OCI-LY1 (cell line): ENCODE measurements at regions not wholly inside any gene's neighbourhood (a gene's known extent, or its start where the extent isn't known, plus 50 kb on each side); places are given as distances from the start of the nearest gene placed in this dataset.

ENCODE experiments used
- CTCF ChIP-seq: fragments of 200-600 bp; sonication (generic), shearing (Covaris generic); IDR thresholded peaks from 2 replicates; pipeline ENCODE4 v1.5.1; 2017; ENCODE audit warnings: mild to moderate bottlenecking, antibody characterized with exemption, low read length, moderate library complexity, mixed read lengths
- EZH2 ChIP-seq: fragments of 200-600 bp; sonication (generic), shearing (Covaris generic); IDR thresholded peaks from 2 replicates; pipeline ENCODE4 v1.8.0; 2017; ENCODE audit warnings: borderline replicate concordance, mixed run types, mild to moderate bottlenecking, antibody characterized with exemption, low read length, moderate library complexity, mixed read lengths

DNA sequence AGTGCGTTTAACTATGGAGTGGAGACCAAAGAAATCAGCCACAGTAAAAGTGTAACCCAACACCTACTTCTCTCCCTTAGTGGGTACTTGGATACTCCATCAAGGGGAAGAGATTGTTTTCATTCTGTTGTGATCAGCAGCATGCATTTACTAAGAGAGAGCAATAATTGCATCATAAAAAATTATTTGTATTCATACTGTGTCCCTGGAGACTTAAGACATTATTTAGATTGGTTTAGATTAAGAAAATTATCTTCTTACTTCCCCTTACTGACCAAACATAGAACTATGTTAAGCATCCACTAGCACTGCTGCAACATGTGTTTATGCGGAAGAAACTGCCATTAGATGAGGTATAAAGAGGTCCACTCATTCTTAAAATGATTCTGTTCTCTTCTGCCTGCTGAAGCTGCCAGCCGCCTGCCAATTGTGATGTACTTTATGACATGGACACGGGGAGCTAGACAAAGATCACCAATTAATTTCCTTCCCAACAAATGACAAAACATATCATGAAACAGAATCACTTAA lies 738.5 kb downstream of the DIAPH3 start:
- TF ChIP-seq CTCF (no peak), EZH2 (no peak)
